ENCODE measurements at regions not wholly inside any gene's neighbourhood (a gene's known extent, or its start where the extent isn't known, plus 50 kb on each side); places are given as distances from the start of the nearest gene placed in this dataset.

DNA sequence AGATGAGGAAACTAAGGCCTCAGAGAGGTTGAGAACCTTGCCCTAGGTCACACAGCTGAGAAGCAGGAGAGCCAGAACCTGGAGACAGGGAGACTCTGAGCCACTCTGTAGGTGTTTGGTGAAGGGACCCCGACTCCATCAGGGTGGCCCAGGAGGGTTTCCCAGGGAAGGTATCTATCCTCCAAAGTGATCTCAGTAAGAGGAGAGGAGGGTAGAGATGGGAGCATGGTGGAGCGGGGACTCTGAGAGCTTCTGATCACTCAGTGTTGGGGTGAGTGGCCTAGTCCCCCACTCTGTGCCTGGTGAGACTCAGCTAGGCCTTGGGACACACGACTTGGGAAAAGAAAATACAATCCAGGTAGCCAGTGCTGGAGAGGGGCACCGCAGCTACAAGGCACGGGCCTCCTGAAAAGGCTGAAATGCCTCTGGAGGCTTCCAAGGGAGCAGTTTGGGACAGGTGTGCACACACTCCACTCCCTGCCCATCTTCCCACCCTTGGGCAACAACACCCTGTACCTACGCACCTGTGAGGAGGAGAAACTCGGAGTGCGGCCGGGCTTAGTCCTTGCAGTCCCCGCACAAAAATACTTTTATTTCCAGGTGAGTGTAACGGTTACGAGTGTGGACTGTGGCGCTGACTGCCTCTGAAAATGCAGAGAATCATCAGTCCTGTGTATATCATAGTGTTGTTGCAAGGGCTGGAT, 80.8 kb downstream of the CAMK2N1 start:
- intact Hi-C loops (cut with DNase I): no loop called here
- peak in 2 of 10 donors; percentile 21 to 74 for DNase-seq
